H1 (cell line): ENCODE measurements at regions not wholly inside any gene's neighbourhood (a gene's known extent, or its start where the extent isn't known, plus 50 kb on each side); places are given as distances from the start of the nearest gene placed in this dataset.

ENCODE experiments used
- EP300 ChIP-seq, 2 experiments: IDR thresholded peaks; 1 replicate in 1 of 2; 2 replicates in 1 of 2; pipeline ENCODE4 v1.6.1; 2011 to 2012; ENCODE audit warnings: low read depth in 2 of 2, low read length in 2 of 2, mild to moderate bottlenecking in 2 of 2, borderline replicate concordance in 1 of 2, inconsistent platforms in 1 of 2, moderate library complexity in 1 of 2

- no peak for TF ChIP-seq EP300 (IDR thresholded peaks at IDR 0.05; ENCODE audit: borderline replicate concordance in 1 of 2, low read depth in 2 of 2, low read length in 2 of 2)
Measured at GRCh38 chr2:52368141-52368540, 1336.2 kb upstream of the NRXN1 start (continued).
